K562 (cell line): ENCODE measurements at regions not wholly inside any gene's neighbourhood (a gene's known extent, or its start where the extent isn't known, plus 50 kb on each side); places are given as distances from the start of the nearest gene placed in this dataset.

Source experiments
- ATAC-seq: fragments of 200-7000 bp; cut with Tn5 transposase; 3 replicates; pipeline ENCODE4 v1.9.1; 2020; ENCODE audit warnings: moderate library complexity
- BruUV-seq: library from RNA; stranded (reverse); fragments of 400-500 nt; replicated peaks from 2 replicates; lab custom pipeline; 2021; lab: Mats Ljungman, UMichigan
- CTCF ChIA-PET: fragments of 300-600 bp; formaldehyde crosslinking; extraction: SDS; loops from one replicate; lab custom pipeline; 2021; ENCODE audit warnings: low intra/inter-chr PET ratio; lab: Yijun Ruan, JAX
- POLR2A ChIA-PET: fragments of 300-600, 350-650 bp; sonication (Branson Sonifier 250); formaldehyde crosslinking; extraction: SDS; loops from one replicate; lab custom pipeline; 2021; ENCODE audit warnings: antibody characterized with exemption, inconsistent platforms; lab: Yijun Ruan, JAX
- DNase-seq, 4 experiments: peaks; one replicate each; pipeline versions ENCODE4 v3.0.0 to v3.0.0-alpha.2; 2011 to 2018; ENCODE audit warnings: low spot score in 3 of 4, mixed read lengths in 3 of 4; ENCODE audit errors: extremely low read depth in 1 of 4
- FAIRE-seq: peaks from 2 replicates; lab custom pipeline; 2011; peaks lifted over from hg19 to GRCh38; lab: Jason Lieb, UNC
- H2AFZ ChIP-seq: 2 replicates; pipeline ENCODE4 v1.6.0; 2011; ENCODE audit warnings: low read depth, low read length, control low read depth, inconsistent platforms
- H3K27ac ChIP-seq: fragments of 200-600 bp; 3 replicates; pipeline ENCODE4 v1.8.0; 2011; ENCODE audit warnings: low read depth, mild to moderate bottlenecking, control low read depth, inconsistent platforms, low read length, moderate library complexity, mixed read lengths; ENCODE audit errors: extremely low read depth
- H3K27me3 ChIP-seq, 2 experiments: fragments of 300-600 bp in 1 of 2; 2 replicates in 1 of 2; 3 replicates in 1 of 2; pipeline versions ENCODE4 v1.6.0 to v1.8.0; 2011; ENCODE audit warnings: inconsistent platforms in 2 of 2, low read length in 2 of 2, mild to moderate bottlenecking in 1 of 2, mixed read lengths in 1 of 2, moderate library complexity in 1 of 2; ENCODE audit not compliant: control insufficient read depth in 2 of 2, insufficient read depth in 2 of 2
- H3K36me3 ChIP-seq: fragments of 300-600 bp; 3 replicates; pipeline ENCODE4 v1.8.0; 2011; ENCODE audit warnings: mild to moderate bottlenecking, low read length, inconsistent platforms; ENCODE audit not compliant: control insufficient read depth, insufficient read depth
- H3K4me1 ChIP-seq, 2 experiments: fragments of 200-600 bp in 1 of 2; replicated peaks in 1 of 2; 2 replicates in 1 of 2; 3 replicates in 1 of 2; pipeline versions ENCODE4 v1.5.1 to v1.8.0; 2011; ENCODE audit warnings: inconsistent platforms in 2 of 2, low read length in 2 of 2, mild to moderate bottlenecking in 1 of 2, mixed read lengths in 1 of 2, moderate library complexity in 1 of 2; ENCODE audit not compliant: control insufficient read depth in 2 of 2, insufficient read depth in 2 of 2
- H3K4me2 ChIP-seq: 2 replicates; pipeline ENCODE4 v1.6.1; 2011; ENCODE audit warnings: low read length, control low read depth, inconsistent platforms, mixed read lengths; ENCODE audit not compliant: insufficient read depth
- H3K4me3 ChIP-seq: fragments of 200-600 bp; sonication (generic), shearing (Covaris generic); 2 replicates; pipeline ENCODE4 v1.5.1; 2016; ENCODE audit warnings: control low read depth, inconsistent platforms
- H3K79me2 ChIP-seq: fragments of 200-600 bp; 3 replicates; pipeline ENCODE4 v1.8.0; 2011; ENCODE audit warnings: low read length, inconsistent platforms; ENCODE audit not compliant: control insufficient read depth, insufficient read depth
- H3K9ac ChIP-seq, 2 experiments: 2 replicates each; pipeline versions ENCODE4 v1.6.0 to v1.6.1; 2011; ENCODE audit warnings: low read depth in 2 of 2, low read length in 2 of 2, control low read depth in 1 of 2, inconsistent platforms in 1 of 2, mild to moderate bottlenecking in 1 of 2, mixed read lengths in 1 of 2; ENCODE audit not compliant: insufficient read depth in 1 of 2
- H3K9me1 ChIP-seq: one replicate; pipeline ENCODE4 v1.6.0; 2011; ENCODE audit warnings: inconsistent platforms, mild to moderate bottlenecking, low read length, moderate library complexity; ENCODE audit not compliant: control insufficient read depth, insufficient read depth
- H3K9me3 ChIP-seq: replicated peaks from 2 replicates; pipeline ENCODE4 v1.5.1; 2011; ENCODE audit warnings: low read depth, low read length, inconsistent platforms; ENCODE audit not compliant: control insufficient read depth, insufficient read depth
- H4K20me1 ChIP-seq: replicated peaks from 2 replicates; pipeline ENCODE4 v1.6.1; 2011; ENCODE audit warnings: low read length, inconsistent platforms, mixed read lengths; ENCODE audit not compliant: control insufficient read depth, insufficient read depth
- ARNT ChIP-seq, 2 experiments: fragments of 450-650 bp; IDR thresholded peaks; 2 replicates each; pipeline ENCODE4 v1.6.1; 2016; ENCODE audit warnings: mild to moderate bottlenecking in 1 of 2
- CAMTA2 ChIP-seq: fragments of 250-450 bp; sonication (Bioruptor Pico); conservative IDR thresholded peaks from 2 replicates; pipeline ENCODE4 v1.5.1; 2022
- CHD2 ChIP-seq: IDR thresholded peaks from 2 replicates; pipeline ENCODE4 v1.6.1; 2011; ENCODE audit warnings: low read depth, low read length
- DACH1 ChIP-seq: fragments of 450-650 bp; IDR thresholded peaks from 2 replicates; pipeline ENCODE4 v1.6.1; 2018; ENCODE audit not compliant: partially characterized antibody
- KDM1A ChIP-seq, 2 experiments: fragments of 450-650 bp; IDR thresholded peaks; 2 replicates each; pipeline ENCODE4 v1.6.1; 2016; ENCODE audit warnings: mild to moderate bottlenecking in 2 of 2
- MAFK ChIP-seq: IDR thresholded peaks from 2 replicates; pipeline ENCODE4 v1.6.1; 2011; ENCODE audit warnings: low read length, improper control_type of control experiment
- MEF2D ChIP-seq: conservative IDR thresholded peaks from 2 replicates; pipeline ENCODE4 v1.6.1; 2016; ENCODE audit warnings: low read depth, missing genetic modification characterization, missing compliant biosample characterization
- POU5F1 ChIP-seq: fragments of 150-350 bp; IDR thresholded peaks from 2 replicates; pipeline ENCODE4 v1.6.1; 2014; ENCODE audit warnings: borderline replicate concordance, low read length, low read depth, mild to moderate bottlenecking; ENCODE audit not compliant: partially characterized antibody
- ZNF184 ChIP-seq: sonication (generic); formaldehyde crosslinking; IDR thresholded peaks from 2 replicates; pipeline ENCODE4 v1.5.0; 2020; ENCODE audit warnings: missing genetic modification reagents
- ZNF212 ChIP-seq: fragments of 450-650 bp; formaldehyde crosslinking; IDR thresholded peaks from 2 replicates; pipeline ENCODE4 v1.4.0; 2020; ENCODE audit warnings: mild to moderate bottlenecking
- WGBS: fragments of 100-300 bp; shearing (Covaris generic); methylation state at CpG from one replicate; pipeline ENCODE4 v1.1.6; 2016; ENCODE audit warnings: low coverage, mixed read lengths; ENCODE audit not compliant: insufficient coverage; ENCODE audit errors: missing lambda C conversion rate; 5-methylcytosine and 5-hydroxymethylcytosine counted together
- in situ Hi-C: fragments of 300-500 bp; cut with MboI; formaldehyde crosslinking; loops from 4 replicates; pipeline ENCODE4 v1.15.0; 2018; ENCODE audit warnings: inconsistent platforms, mixed read lengths
- intact Hi-C: fragments of 100-400 bp; cut with micrococcal nuclease; formaldehyde crosslinking; loops from 2 replicates; pipeline ENCODE4 v1.14.2; 2022
- TF ChIP-seq, protein P1 (sequence below): fragments of 450-650 bp; IDR thresholded peaks from 2 replicates; pipeline ENCODE4 v1.6.1; 2016; ENCODE audit warnings: mild to moderate bottlenecking
- TF ChIP-seq, protein P2 (sequence below): fragments of 450-650 bp; formaldehyde crosslinking; IDR thresholded peaks from 2 replicates; pipeline ENCODE4 v1.4.0; 2020; ENCODE audit warnings: mild to moderate bottlenecking, moderate library complexity

DNA sequence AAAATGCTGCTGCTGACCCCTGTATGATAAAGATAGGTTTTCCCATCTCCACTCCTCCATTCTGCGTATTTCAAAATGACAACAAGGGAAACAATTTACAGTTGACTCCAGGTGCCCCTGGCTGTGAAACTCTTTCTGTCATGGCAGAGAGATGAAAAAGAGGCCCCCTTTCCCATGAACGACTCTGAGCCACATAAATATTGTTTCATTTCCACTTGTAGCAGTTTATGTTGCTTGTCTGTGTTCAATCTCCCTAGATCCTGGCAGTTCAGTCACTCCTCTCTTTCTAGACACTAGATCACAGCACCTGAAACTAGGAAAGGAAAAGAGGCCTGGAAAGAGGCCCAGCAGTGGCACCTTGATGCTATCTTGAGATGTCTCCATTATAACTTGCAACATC is 121.0 kb upstream of the ZNF521 start:
- FAIRE-seq, result no peak
- Histone ChIP-seq H3K9me1 (no peaks in the 10 kb centered on the region), H3K9me3 (no peaks in the 10 kb centered on the region), H3K4me3 (no peak overlapping the region), H3K79me2 (no peaks in the 10 kb centered on the region), H2AFZ (no peak overlapping the region), H3K9ac (no peak overlapping the region), H4K20me1 (no peaks in the 10 kb centered on the region), H3K4me2 (no peak overlapping the region), H3K27me3 (no peaks in the 10 kb centered on the region), H3K36me3 (no peaks in the 10 kb centered on the region), H3K27ac (no peak overlapping the region), H3K4me1 (no peaks in the 10 kb centered on the region)
- no peak for ATAC-seq
- no peak for DNase-seq
- BruUV-seq, result no TSS peak
- CTCF ChIA-PET, result no interaction called here
- in situ Hi-C loops (no loop called here), intact Hi-C loops (no loop called here)
- TF ChIP-seq POU5F1, result no peak
- TF ChIP-seq, protein P1, sequence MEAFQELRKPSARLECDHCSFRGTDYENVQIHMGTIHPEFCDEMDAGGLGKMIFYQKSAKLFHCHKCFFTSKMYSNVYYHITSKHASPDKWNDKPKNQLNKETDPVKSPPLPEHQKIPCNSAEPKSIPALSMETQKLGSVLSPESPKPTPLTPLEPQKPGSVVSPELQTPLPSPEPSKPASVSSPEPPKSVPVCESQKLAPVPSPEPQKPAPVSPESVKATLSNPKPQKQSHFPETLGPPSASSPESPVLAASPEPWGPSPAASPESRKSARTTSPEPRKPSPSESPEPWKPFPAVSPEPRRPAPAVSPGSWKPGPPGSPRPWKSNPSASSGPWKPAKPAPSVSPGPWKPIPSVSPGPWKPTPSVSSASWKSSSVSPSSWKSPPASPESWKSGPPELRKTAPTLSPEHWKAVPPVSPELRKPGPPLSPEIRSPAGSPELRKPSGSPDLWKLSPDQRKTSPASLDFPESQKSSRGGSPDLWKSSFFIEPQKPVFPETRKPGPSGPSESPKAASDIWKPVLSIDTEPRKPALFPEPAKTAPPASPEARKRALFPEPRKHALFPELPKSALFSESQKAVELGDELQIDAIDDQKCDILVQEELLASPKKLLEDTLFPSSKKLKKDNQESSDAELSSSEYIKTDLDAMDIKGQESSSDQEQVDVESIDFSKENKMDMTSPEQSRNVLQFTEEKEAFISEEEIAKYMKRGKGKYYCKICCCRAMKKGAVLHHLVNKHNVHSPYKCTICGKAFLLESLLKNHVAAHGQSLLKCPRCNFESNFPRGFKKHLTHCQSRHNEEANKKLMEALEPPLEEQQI, result no peak
- TF ChIP-seq, protein P2, sequence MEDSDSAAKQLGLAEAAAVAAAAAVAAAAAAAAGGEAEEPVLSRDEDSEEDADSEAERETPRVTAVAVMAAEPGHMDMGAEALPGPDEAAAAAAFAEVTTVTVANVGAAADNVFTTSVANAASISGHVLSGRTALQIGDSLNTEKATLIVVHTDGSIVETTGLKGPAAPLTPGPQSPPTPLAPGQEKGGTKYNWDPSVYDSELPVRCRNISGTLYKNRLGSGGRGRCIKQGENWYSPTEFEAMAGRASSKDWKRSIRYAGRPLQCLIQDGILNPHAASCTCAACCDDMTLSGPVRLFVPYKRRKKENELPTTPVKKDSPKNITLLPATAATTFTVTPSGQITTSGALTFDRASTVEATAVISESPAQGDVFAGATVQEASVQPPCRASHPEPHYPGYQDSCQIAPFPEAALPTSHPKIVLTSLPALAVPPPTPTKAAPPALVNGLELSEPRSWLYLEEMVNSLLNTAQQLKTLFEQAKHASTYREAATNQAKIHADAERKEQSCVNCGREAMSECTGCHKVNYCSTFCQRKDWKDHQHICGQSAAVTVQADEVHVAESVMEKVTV (CRISPR knock-in tag), result no peak
- no peak for TF ChIP-seq ZNF212 (CRISPR knock-in tag)
- no peak for TF ChIP-seq MAFK
- no peak for TF ChIP-seq MEF2D (tag)
- no peak for TF ChIP-seq CAMTA2 (CRISPR knock-in tag)
- TF ChIP-seq KDM1A (IDR thresholded peaks at IDR 0.05), result no peak
- no peak for TF ChIP-seq CHD2
- TF ChIP-seq ARNT (IDR thresholded peaks at IDR 0.05), result no peak
- TF ChIP-seq ZNF184 (CRISPR knock-in tag), result no peak
- TF ChIP-seq DACH1, result no peak
- 2% methylated on average over 2 of the region's 2 CpGs for WGBS
- POLR2A ChIA-PET, result no interaction called here
